PC-9 (cell line): ENCODE measurements at regions not wholly inside any gene's neighbourhood (a gene's known extent, or its start where the extent isn't known, plus 50 kb on each side); places are given as distances from the start of the nearest gene placed in this dataset.

Experiments
- BruUV-seq: library from RNA; stranded (reverse); fragments of 400-500 nt; replicated peaks from 2 replicates; lab custom pipeline; 2021; lab: Mats Ljungman, UMichigan
- CTCF ChIA-PET: fragments of 300-600 bp; sonication (Branson Sonifier 250); formaldehyde crosslinking; loops from one replicate; lab custom pipeline; 2022; ENCODE audit warnings: antibody characterized with exemption; lab: Charles Lee
- POLR2A ChIA-PET: fragments of 300-600 bp; sonication (Branson Sonifier 250); formaldehyde crosslinking; loops from one replicate; lab custom pipeline; 2022; ENCODE audit warnings: antibody characterized with exemption; ENCODE audit not compliant: unreplicated experiment; lab: Charles Lee
- DNase-seq, 2 experiments: peaks; one replicate each; pipeline versions ENCODE4 v3.0.0 to v3.0.0-alpha.2; 2015 to 2022; ENCODE audit warnings: mixed read lengths in 1 of 2
- H2AFZ ChIP-seq: fragments of 200-600 bp; sonication (generic); 2 replicates; pipeline ENCODE4 v1.8.1; 2017; ENCODE audit warnings: antibody characterized with exemption
- H3F3A ChIP-seq: fragments of 200-600 bp; sonication (generic); 2 replicates; pipeline ENCODE4 v1.8.1; 2017; ENCODE audit warnings: antibody characterized with exemption, mild to moderate bottlenecking, low read depth; ENCODE audit not compliant: insufficient read depth
- H3K27ac ChIP-seq: fragments of 200-600 bp; sonication (generic); 2 replicates; pipeline ENCODE4 v1.6.1; 2016; ENCODE audit warnings: mixed run types
- H3K27me3 ChIP-seq: fragments of 200-600 bp; sonication (generic); 2 replicates; pipeline ENCODE4 v1.6.1; 2016; ENCODE audit warnings: low read depth, mixed run types; ENCODE audit not compliant: insufficient read depth
- H3K36me3 ChIP-seq: fragments of 200-600 bp; sonication (generic); 2 replicates; pipeline ENCODE4 v1.6.1; 2016; ENCODE audit warnings: low read depth, mixed run types
- H3K4me1 ChIP-seq: fragments of 200-600 bp; sonication (generic); replicated peaks from 2 replicates; pipeline ENCODE4 v1.6.1; 2016; ENCODE audit warnings: mixed run types; ENCODE audit not compliant: insufficient read depth
- H3K4me2 ChIP-seq: fragments of 200-600 bp; sonication (generic); 2 replicates; pipeline ENCODE4 v1.6.1; 2017; ENCODE audit warnings: mixed run types
- H3K4me3 ChIP-seq: fragments of 200-600 bp; sonication (generic); 2 replicates; pipeline ENCODE4 v1.6.1; 2016; ENCODE audit warnings: mixed run types
- H3K79me2 ChIP-seq: fragments of 200-600 bp; sonication (generic); 2 replicates; pipeline ENCODE4 v1.6.1; 2017; ENCODE audit warnings: low read depth, mixed run types
- H3K9me2 ChIP-seq: fragments of 200-600 bp; sonication (generic); 2 replicates; pipeline ENCODE4 v1.8.1; 2017; ENCODE audit warnings: mild to moderate bottlenecking; ENCODE audit not compliant: insufficient read depth
- H3K9me3 ChIP-seq: fragments of 200-600 bp; sonication (generic); 2 replicates; pipeline ENCODE4 v1.8.1; 2016; ENCODE audit warnings: low read depth; ENCODE audit not compliant: insufficient read depth
- H4K20me1 ChIP-seq: fragments of 200-600 bp; sonication (generic); 2 replicates; pipeline ENCODE4 v1.8.1; 2017; ENCODE audit not compliant: insufficient read depth
- CTCF ChIP-seq: fragments of 200-600 bp; sonication (generic); conservative IDR thresholded peaks from 2 replicates; pipeline ENCODE4 v1.6.1; 2017; ENCODE audit warnings: mixed run types, antibody characterized with exemption, mild to moderate bottlenecking, moderate library complexity
- EZH2 ChIP-seq: fragments of 200-600 bp; sonication (generic); IDR thresholded peaks from 2 replicates; pipeline ENCODE4 v1.8.0; 2017; ENCODE audit warnings: antibody characterized with exemption, low read depth
- intact Hi-C: fragments of 100-400 bp; cut with micrococcal nuclease; formaldehyde crosslinking; loops from one replicate; pipeline ENCODE4 v1.10.0; 2022; ENCODE audit not compliant: unreplicated experiment

DNA sequence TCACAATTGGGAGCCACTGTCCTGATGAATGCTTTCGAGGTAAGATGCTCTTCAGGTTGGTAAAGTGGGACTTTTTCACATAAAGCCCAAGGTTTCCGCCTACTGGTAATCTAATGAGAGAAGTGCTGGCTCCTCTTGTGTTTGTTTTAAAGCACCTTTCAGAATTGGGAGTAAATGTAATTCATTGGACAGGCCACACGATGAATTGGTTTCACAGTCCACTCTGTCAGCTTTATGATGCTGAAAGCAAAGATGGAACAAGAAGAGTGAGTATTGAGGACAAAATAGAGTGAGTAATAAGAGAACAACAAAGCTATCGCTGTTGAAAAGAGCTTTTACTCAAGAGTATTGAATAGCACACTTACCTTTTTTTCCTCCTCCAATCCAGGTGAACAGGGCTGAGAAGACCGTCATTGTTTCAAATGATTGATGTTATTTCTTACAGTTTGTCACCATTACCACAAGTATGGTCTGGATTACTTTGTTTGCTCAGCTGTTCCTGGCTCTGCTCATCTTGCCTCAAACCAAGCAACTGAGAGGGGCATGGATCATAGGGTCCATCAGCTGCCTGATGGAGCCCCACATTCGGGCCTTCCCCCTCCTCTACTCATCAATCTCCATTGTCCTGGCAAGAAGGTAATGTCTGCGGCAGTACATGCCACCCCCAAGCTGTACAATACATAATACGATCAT is 136.1 kb upstream of the CNTN4 start:
- BruUV-seq, result no TSS peak
- no peak overlapping the region for H3K4me2 ChIP-seq
- ChIA-PET POLR2A (no interaction called here), CTCF (no interaction called here)
- no peaks in the 10 kb centered on the region for H3K79me2 ChIP-seq
- H3K9me2 ChIP-seq, result no peaks in the 10 kb centered on the region
- intact Hi-C loops, result no loop called here
- no peaks in the 10 kb centered on the region for H3F3A ChIP-seq
- H4K20me1 ChIP-seq, result no peaks in the 10 kb centered on the region
- H3K9me3 ChIP-seq, result no peaks in the 10 kb centered on the region
- no peak for TF ChIP-seq EZH2
- TF ChIP-seq CTCF, result no peak
- no peaks in the 10 kb centered on the region for H3K4me1 ChIP-seq
- no peak overlapping the region for H2AFZ ChIP-seq
- H3K4me3 ChIP-seq, result no peak overlapping the region
- no peaks in the 10 kb centered on the region for H3K36me3 ChIP-seq
- no peaks in the 10 kb centered on the region for H3K27me3 ChIP-seq
- DNase-seq, result no peak
- no peak overlapping the region for H3K27ac ChIP-seq

DNA sequence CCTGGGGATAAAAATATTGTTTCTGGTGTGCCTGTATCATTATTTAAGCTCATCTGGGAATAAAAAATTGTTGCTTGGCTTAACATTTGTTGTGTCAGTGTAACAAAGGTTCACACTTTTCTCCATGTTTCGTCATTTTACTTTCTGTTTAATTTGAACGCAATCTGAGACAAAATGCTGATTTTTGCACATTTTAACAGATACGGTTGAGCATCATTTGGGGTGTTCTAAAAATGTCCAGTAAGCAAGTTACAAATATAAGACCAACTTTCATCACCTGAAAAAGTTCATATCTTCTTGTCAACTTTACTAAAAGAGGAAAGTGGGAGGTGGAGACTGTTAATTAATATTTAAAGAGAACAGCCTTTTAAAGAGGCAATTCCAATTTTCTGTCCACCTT is 134.8 kb upstream of the CNTN4 start:
- Histone ChIP-seq H2AFZ (no peak overlapping the region), H4K20me1 (no peaks in the 10 kb centered on the region), H3F3A (no peaks in the 10 kb centered on the region), H3K9me3 (no peaks in the 10 kb centered on the region), H3K4me1 (no peaks in the 10 kb centered on the region), H3K36me3 (no peaks in the 10 kb centered on the region), H3K4me2 (no peak overlapping the region), H3K4me3 (no peak overlapping the region), H3K27ac (no peak overlapping the region), H3K9me2 (no peaks in the 10 kb centered on the region), H3K79me2 (no peaks in the 10 kb centered on the region), H3K27me3 (no peaks in the 10 kb centered on the region)
- ChIA-PET POLR2A (no interaction called here), CTCF (no interaction called here)
- DNase-seq, result no peak
- no peak for TF ChIP-seq CTCF
- no TSS peak for BruUV-seq
- intact Hi-C loops, result no loop called here

GRCh38 chr3:1967525-1967924 is 131.1 kb upstream of the CNTN4 start:
- CTCF ChIA-PET, result no interaction called here
- Histone ChIP-seq H3K79me2 (no peaks in the 10 kb centered on the region), H3K36me3 (no peaks in the 10 kb centered on the region), H3K4me2 (no peak overlapping the region), H3K4me3 (no peak overlapping the region), H3K4me1 (no peaks in the 10 kb centered on the region), H2AFZ (no peak overlapping the region), H3K9me3 (no peaks in the 10 kb centered on the region), H3K27ac (no peak overlapping the region), H3K27me3 (no peaks in the 10 kb centered on the region), H3K9me2 (no peaks in the 10 kb centered on the region), H3F3A (no peaks in the 10 kb centered on the region), H4K20me1 (no peaks in the 10 kb centered on the region)
- no peak for DNase-seq
- POLR2A ChIA-PET, result no interaction called here
- TF ChIP-seq EZH2 (no peak), CTCF (no peak)
- intact Hi-C loops, result no loop called here
- BruUV-seq, result no TSS peak
